ENCODE measurements at regions not wholly inside any gene's neighbourhood (a gene's known extent, or its start where the extent isn't known, plus 50 kb on each side); places are given as distances from the start of the nearest gene placed in this dataset.
"Not testable (repeated sequence)": the region's sequence is repeated elsewhere in the genome, so short reads cannot be mapped to it uniquely, and the experiment has no call there.

DNA sequence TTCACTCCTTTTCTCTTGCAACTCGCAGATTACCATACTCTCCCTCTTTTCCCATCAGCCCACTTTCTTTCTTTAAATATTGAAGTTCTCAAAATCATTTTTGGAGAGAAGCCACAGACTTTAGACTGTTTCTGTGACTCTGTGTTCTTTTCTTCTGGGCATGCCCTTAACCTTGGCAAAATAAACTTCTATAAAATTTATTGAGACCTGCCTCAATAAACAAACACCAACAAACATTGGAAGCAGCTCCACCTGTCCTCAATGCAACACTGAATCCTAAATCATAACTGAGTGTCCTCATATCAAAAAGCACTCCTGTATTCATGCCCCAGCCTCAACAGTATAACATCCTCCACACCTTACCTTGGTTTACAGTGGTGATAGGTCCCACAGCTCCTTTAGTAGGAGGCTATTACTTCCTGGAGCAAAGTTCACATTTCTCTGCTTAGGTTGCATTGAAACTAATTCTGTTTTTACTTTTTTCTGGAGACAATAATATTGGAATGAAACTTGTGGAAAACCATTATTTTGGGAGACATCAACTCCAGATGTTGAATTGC lies 320.0 kb upstream of the LRRC4C start:
- no peak for DNase-seq
- H3K4me3 Mint-ChIP-seq: no peak overlapping the region
- peaks cover 4 to 35% (median 9%) of the 10 kb centered on the region in 7 donors for H3K9me3 Mint-ChIP-seq
- no peaks in the 10 kb centered on the region for H3K36me3 Mint-ChIP-seq
- H3K27ac Mint-ChIP-seq: no peak overlapping the region
- no peak for ATAC-seq (ENCODE audit: low read depth in 2 of 2)
- no peaks in the 10 kb centered on the region for H3K4me1 Mint-ChIP-seq
- no peaks in the 10 kb centered on the region for H3K27me3 Mint-ChIP-seq

- Mint-ChIP-seq H3K27ac (no peak overlapping the region), H3K4me1 (no peaks in the 10 kb centered on the region), H3K9me3 (peaks cover under 1 to 33% (median 9%) of the 10 kb centered on the region in 7 donors), H3K27me3 (no peaks in the 10 kb centered on the region), H3K36me3 (no peaks in the 10 kb centered on the region), H3K4me3 (no peak overlapping the region)
- no peak for ATAC-seq (ENCODE audit: low read depth in 2 of 2)
- DNase-seq: no peak
These were observed 322.0 kb upstream of the LRRC4C start for GRCh38 chr11:41781441-41781840.

GRCh38 chr11:41784513-41785335 lies 325.3 kb upstream of the LRRC4C start:
- no peak overlapping the region for H3K27ac Mint-ChIP-seq
- DNase-seq (no peak), ATAC-seq (ENCODE audit: low read depth in 2 of 2) (no peak)
- H3K9me3 Mint-ChIP-seq: peaks cover 5 to 20% (median 11%) of the 10 kb centered on the region in 7 donors
- H3K4me3 Mint-ChIP-seq: no peak overlapping the region
- H3K27me3 Mint-ChIP-seq: no peaks in the 10 kb centered on the region
- no peaks in the 10 kb centered on the region for H3K36me3 Mint-ChIP-seq
- no peaks in the 10 kb centered on the region for H3K4me1 Mint-ChIP-seq

DNA sequence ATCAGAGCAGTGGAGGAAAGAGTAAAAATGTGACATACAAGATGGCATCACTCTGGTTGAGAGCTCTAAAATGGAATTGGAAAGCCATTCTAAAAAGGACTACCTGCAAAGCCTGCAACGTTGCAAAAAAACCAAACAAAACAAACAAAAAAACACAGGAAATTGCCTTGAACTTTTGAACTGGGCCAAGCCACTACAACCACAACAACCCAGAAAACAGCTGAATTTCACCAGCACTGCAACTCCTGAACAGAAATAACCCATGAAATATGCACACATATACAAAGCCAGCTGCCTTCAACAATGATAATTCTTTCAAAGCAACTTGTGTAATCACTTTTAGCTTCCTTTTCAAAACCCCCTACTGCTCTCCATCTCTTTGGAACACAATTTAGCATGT lies 326.6 kb upstream of the LRRC4C start:
- Mint-ChIP-seq H3K27ac (no peak overlapping the region), H3K27me3 (no peaks in the 10 kb centered on the region), H3K36me3 (no peaks in the 10 kb centered on the region), H3K4me1 (no peaks in the 10 kb centered on the region), H3K9me3 (peaks cover 3 to 20% (median 12%) of the 10 kb centered on the region in 7 donors), H3K4me3 (no peak overlapping the region)
- ATAC-seq (ENCODE audit: low read depth in 2 of 2): no peak
- DNase-seq: no peak

DNA sequence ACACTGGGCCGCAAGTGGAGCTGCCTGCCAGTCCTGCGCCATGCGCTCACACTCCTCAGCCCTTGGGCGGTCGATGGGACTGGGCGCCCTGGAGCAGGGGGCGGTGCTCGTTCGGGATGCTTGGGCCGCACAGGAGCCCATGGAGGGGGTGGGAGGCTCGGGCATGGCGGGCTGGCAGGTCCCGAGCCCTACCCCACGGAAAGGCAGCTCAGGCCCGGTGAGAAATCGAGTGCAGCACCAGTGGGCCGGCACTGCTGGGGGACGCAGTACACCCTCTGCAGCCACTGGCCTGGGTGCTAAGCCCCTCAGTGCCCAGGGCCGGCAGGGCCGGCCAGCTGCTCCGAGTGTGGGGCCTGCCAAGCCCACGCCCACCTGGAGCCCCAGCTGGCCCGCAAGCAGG lies 328.7 kb upstream of the LRRC4C start:
- DNase-seq (no peak), ATAC-seq (ENCODE audit: low read depth in 2 of 2) (no peak)
- no peak overlapping the region for H3K27ac Mint-ChIP-seq
- no peak overlapping the region for H3K4me3 Mint-ChIP-seq
- H3K9me3 Mint-ChIP-seq: peaks cover 3 to 18% (median 9%) of the 10 kb centered on the region in 7 donors
- H3K36me3 Mint-ChIP-seq: no peaks in the 10 kb centered on the region
- H3K4me1 Mint-ChIP-seq: no peaks in the 10 kb centered on the region
- H3K27me3 Mint-ChIP-seq: no peaks in the 10 kb centered on the region

- H3K36me3 Mint-ChIP-seq: no peaks in the 10 kb centered on the region
- H3K27me3 Mint-ChIP-seq: no peaks in the 10 kb centered on the region
- ATAC-seq (ENCODE audit: low read depth in 2 of 2) (no peak), DNase-seq (no peak)
- no peak overlapping the region for H3K27ac Mint-ChIP-seq
- peaks cover 3 to 18% (median 9%) of the 10 kb centered on the region in 7 donors for H3K9me3 Mint-ChIP-seq
- no peak overlapping the region for H3K4me3 Mint-ChIP-seq
- no peaks in the 10 kb centered on the region for H3K4me1 Mint-ChIP-seq
These were observed 329.9 kb upstream of the LRRC4C start for GRCh38 chr11:41789376-41789775.

DNA sequence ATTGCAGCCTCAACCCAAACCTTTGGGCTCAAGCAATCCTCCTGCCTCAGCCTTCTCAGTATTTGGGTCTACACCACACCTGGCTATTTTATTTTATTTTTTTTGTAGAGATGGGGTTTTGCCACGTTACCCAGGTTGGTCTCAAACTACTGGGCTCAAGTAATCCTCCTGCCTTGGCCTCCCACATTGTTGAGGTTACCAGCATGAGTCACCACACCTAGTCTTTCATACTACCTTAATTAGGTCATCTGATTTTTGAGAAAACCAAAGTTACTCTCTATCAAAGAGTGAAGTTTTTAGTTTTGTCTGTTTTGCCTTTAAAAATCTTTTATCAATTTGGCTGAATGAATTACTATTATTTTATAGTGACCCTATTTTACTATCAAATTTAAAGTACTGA lies 335.6 kb upstream of the LRRC4C start:
- Mint-ChIP-seq H3K9me3 (peaks cover 0 to 6% (median 3%) of the 10 kb centered on the region in 7 donors), H3K27me3 (no peaks in the 10 kb centered on the region), H3K36me3 (no peaks in the 10 kb centered on the region), H3K4me3 (no peak overlapping the region), H3K4me1 (no peaks in the 10 kb centered on the region), H3K27ac (no peak overlapping the region)
- no peak for DNase-seq
- ATAC-seq (ENCODE audit: low read depth in 2 of 2): no peak

- Mint-ChIP-seq H3K4me3 (no peak overlapping the region), H3K36me3 (no peaks in the 10 kb centered on the region), H3K27ac (no peak overlapping the region), H3K9me3 (peaks cover 2 to 14% (median 5%) of the 10 kb centered on the region in 7 donors), H3K4me1 (no peaks in the 10 kb centered on the region), H3K27me3 (no peaks in the 10 kb centered on the region)
- no peak for ATAC-seq (ENCODE audit: low read depth in 2 of 2)
- no peak for DNase-seq
These were observed 340.3 kb upstream of the LRRC4C start for GRCh38 chr11:41799754-41800153.

- Mint-ChIP-seq H3K36me3 (no peaks in the 10 kb centered on the region), H3K4me3 (no peak overlapping the region), H3K4me1 (no peaks in the 10 kb centered on the region), H3K27ac (no peak overlapping the region), H3K27me3 (no peaks in the 10 kb centered on the region), H3K9me3 (peaks cover 2 to 14% (median 5%) of the 10 kb centered on the region in 7 donors)
- ATAC-seq (ENCODE audit: low read depth in 2 of 2) (no peak), DNase-seq (no peak)
These were observed 344.4 kb upstream of the LRRC4C start for GRCh38 chr11:41803895-41804294.

DNA sequence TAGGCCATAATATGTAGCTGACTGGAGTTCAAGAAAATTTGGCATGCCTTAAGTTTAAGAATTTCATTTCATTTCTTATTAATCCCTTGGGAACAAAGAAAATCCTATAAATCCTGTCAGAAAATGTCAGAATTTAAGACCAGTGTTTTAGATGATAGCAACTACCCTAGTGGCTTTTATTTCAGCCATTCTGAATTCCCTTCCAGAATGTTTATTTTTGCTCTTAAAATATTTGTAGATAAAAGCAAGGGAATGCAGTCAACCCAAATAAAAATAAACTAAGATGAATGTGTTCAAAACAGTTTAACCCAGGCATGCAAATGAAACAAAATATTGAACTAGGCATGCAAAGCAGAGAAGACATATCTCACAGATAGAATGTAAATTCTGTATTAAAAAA lies 356.9 kb upstream of the LRRC4C start:
- no peak for DNase-seq
- H3K9me3 Mint-ChIP-seq: peaks cover 0 to 18% (median 9%) of the 10 kb centered on the region in 7 donors
- H3K36me3 Mint-ChIP-seq: no peaks in the 10 kb centered on the region
- ATAC-seq (ENCODE audit: low read depth in 2 of 2): no peak
- H3K4me3 Mint-ChIP-seq: no peak overlapping the region
- no peak overlapping the region for H3K27ac Mint-ChIP-seq
- H3K4me1 Mint-ChIP-seq: no peaks in the 10 kb centered on the region
- no peaks in the 10 kb centered on the region for H3K27me3 Mint-ChIP-seq

DNA sequence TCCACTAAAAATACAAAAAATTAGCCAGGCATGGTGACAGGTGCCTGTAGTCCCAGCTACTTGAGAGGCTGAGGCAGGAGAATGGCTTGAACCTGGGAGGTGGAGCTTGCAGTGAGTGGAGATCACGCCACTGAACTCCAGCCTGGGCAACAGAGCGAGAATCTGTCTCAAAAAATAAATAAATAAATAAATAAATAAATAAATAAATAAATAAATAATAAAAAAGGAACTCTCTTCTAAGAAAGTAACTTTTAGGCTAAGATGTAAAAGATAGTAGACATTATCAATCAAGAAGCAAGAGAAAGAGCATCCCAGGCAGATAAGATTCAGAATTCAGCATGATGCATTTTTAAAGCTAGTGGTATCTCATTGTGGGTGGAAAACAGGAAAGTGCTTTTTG lies 364.8 kb upstream of the LRRC4C start:
- ATAC-seq (ENCODE audit: low read depth in 2 of 2); H3K27me3 Mint-ChIP-seq; H3K4me1 Mint-ChIP-seq; DNase-seq; H3K36me3 Mint-ChIP-seq; H3K4me3 Mint-ChIP-seq; H3K27ac Mint-ChIP-seq: not testable (repeated sequence)
- H3K9me3 Mint-ChIP-seq: peaks cover 4 to 15% (median 7%) of the 10 kb centered on the region in 7 donors

- Mint-ChIP-seq H3K27ac (no peak overlapping the region), H3K9me3 (peaks cover 4 to 14% (median 8%) of the 10 kb centered on the region in 7 donors), H3K27me3 (no peaks in the 10 kb centered on the region), H3K4me1 (no peaks in the 10 kb centered on the region), H3K36me3 (no peaks in the 10 kb centered on the region), H3K4me3 (no peak overlapping the region)
- ATAC-seq (ENCODE audit: low read depth in 2 of 2) (no peak), DNase-seq (no peak)
These were observed 366.6 kb upstream of the LRRC4C start for GRCh38 chr11:41826085-41826484.

DNA sequence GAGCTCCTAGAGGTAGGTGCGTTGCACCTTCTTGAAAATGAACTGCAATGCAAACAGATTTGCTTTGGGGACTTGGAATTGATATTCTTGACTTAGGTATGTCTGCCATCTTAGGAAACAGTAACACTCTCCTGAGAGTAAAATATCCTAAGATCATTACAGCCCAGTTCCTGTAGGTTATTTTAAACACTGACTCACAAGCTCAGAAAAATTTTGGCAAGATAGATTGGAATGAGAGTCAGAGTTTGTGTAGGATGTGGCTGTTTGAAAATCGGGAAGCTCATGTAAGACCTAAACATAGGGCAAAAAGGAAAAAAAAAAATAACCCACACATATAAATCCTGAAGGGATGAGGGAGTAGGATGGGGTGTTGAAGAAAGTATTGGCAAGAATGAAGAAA lies 377.0 kb upstream of the LRRC4C start:
- H3K4me3 Mint-ChIP-seq: no peak overlapping the region
- no peak for ATAC-seq (ENCODE audit: low read depth in 2 of 2)

GRCh38 chr11:41842673-41843072 lies 383.2 kb upstream of the LRRC4C start:
- DNase-seq (no peak), ATAC-seq (ENCODE audit: low read depth in 2 of 2) (no peak)
- Mint-ChIP-seq H3K9me3 (peaks cover 4 to 13% (median 8%) of the 10 kb centered on the region in 7 donors), H3K4me1 (no peaks in the 10 kb centered on the region), H3K27ac (no peak overlapping the region), H3K36me3 (no peaks in the 10 kb centered on the region), H3K27me3 (no peaks in the 10 kb centered on the region), H3K4me3 (no peak overlapping the region)

More for the DNA sequence above, 377.0 kb upstream of the LRRC4C start:
- Mint-ChIP-seq H3K27ac (no peak overlapping the region), H3K36me3 (no peaks in the 10 kb centered on the region), H3K9me3 (peaks cover 0 to 13% (median 5%) of the 10 kb centered on the region in 7 donors), H3K4me1 (no peaks in the 10 kb centered on the region), H3K27me3 (no peaks in the 10 kb centered on the region)
- no peak for DNase-seq

Data from naive B cell (primary cell).